Large intestine (tissue), 3 donors: ENCODE measurements at regions not wholly inside any gene's neighbourhood (a gene's known extent, or its start where the extent isn't known, plus 50 kb on each side); places are given as distances from the start of the nearest gene placed in this dataset.

Source experiments
- DNase-seq, 2 donors: peaks; one replicate each; pipeline versions ENCODE4 v3.0.0 to v3.0.0-alpha.2; 2013
- H3K27ac ChIP-seq: one replicate; pipeline ENCODE4 v1.5.1; 2013; ENCODE audit warnings: low read length
- H3K27me3 ChIP-seq: 2 replicates; pipeline ENCODE4 v1.6.1; 2013; ENCODE audit warnings: low read length; ENCODE audit not compliant: control insufficient read depth, insufficient read depth
- H3K36me3 ChIP-seq: 2 replicates; pipeline ENCODE4 v1.6.1; 2013; ENCODE audit warnings: low read length; ENCODE audit not compliant: control insufficient read depth, insufficient read depth
- H3K4me1 ChIP-seq: one replicate; pipeline ENCODE4 v1.6.1; 2013; ENCODE audit warnings: low read length; ENCODE audit not compliant: control insufficient read depth, insufficient read depth
- H3K4me3 ChIP-seq: one replicate; pipeline ENCODE4 v1.5.1; 2013; ENCODE audit warnings: low read length
- H3K9me3 ChIP-seq: one replicate; pipeline ENCODE4 v1.6.1; 2013; ENCODE audit warnings: mild to moderate bottlenecking, low read depth, low read length, moderate library complexity; ENCODE audit not compliant: control insufficient read depth
- WGBS: methylation state at CpG from one replicate; pipeline ENCODE4 v1.1.5; 2013; ENCODE audit warnings: low lambda C conversion rate; ENCODE audit not compliant: insufficient coverage; 5-methylcytosine and 5-hydroxymethylcytosine counted together

GRCh38 chr10:80741278-80741677, 203.6 kb downstream of the SH2D4B start:
- Histone ChIP-seq H3K4me1 (no peaks in the 10 kb centered on the region), H3K9me3 (no peaks in the 10 kb centered on the region), H3K27ac (no peak overlapping the region), H3K27me3 (no peaks in the 10 kb centered on the region), H3K36me3 (no peaks in the 10 kb centered on the region), H3K4me3 (no peak overlapping the region)
- 83% methylated on average over 1 of the region's 2 CpGs for WGBS
- DNase-seq, result no peak

DNA sequence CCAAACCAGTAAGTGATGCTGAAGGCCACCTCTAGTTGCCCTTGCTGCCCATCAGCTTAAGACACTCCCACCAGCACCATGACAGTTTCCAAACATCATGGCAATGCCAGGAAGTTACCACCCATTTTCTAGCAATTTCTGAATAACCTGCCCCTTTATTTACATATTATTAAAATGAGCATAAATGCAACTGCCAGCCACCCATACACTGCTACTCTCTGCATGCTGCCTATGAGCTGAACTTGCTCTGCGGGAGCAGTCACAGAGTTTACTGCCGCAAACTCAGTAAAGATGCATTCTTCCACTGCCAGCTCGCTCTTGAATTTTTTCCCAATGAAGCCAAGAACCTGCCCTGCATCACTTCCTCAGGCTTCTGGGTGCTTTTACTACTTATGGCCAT, 212.6 kb downstream of the SH2D4B start:
- DNase-seq, result no peak
- no peaks in the 10 kb centered on the region for H3K36me3 ChIP-seq
- H3K27ac ChIP-seq, result no peak overlapping the region
- no CpG with 5 or more reads among the region's 3 CpGs for WGBS
- H3K4me3 ChIP-seq, result no peak overlapping the region
- H3K4me1 ChIP-seq, result no peaks in the 10 kb centered on the region
- H3K27me3 ChIP-seq, result no peaks in the 10 kb centered on the region
- H3K9me3 ChIP-seq, result no peaks in the 10 kb centered on the region

GRCh38 chr10:80751940-80752339, 214.2 kb downstream of the SH2D4B start:
- DNase-seq, result no peak
- Histone ChIP-seq H3K36me3 (no peaks in the 10 kb centered on the region), H3K9me3 (no peaks in the 10 kb centered on the region), H3K27ac (no peak overlapping the region), H3K4me1 (no peaks in the 10 kb centered on the region), H3K4me3 (no peak overlapping the region), H3K27me3 (no peaks in the 10 kb centered on the region)
- 100% methylated on average over 1 of the region's 1 CpG for WGBS

GRCh38 chr10:80753612-80754011, 215.9 kb downstream of the SH2D4B start:
- no peak for DNase-seq
- Histone ChIP-seq H3K27ac (no peak overlapping the region), H3K36me3 (no peaks in the 10 kb centered on the region), H3K4me3 (no peak overlapping the region), H3K4me1 (no peaks in the 10 kb centered on the region), H3K27me3 (no peaks in the 10 kb centered on the region), H3K9me3 (no peaks in the 10 kb centered on the region)
- 40% methylated on average over 1 of the region's 1 CpG for WGBS

GRCh38 chr10:80755893-80756292, 218.2 kb downstream of the SH2D4B start:
- Histone ChIP-seq H3K4me1 (no peaks in the 10 kb centered on the region), H3K4me3 (no peak overlapping the region), H3K27ac (no peak overlapping the region), H3K9me3 (no peaks in the 10 kb centered on the region), H3K36me3 (no peaks in the 10 kb centered on the region), H3K27me3 (no peaks in the 10 kb centered on the region)
- no CpG with 5 or more reads among the region's 2 CpGs for WGBS
- no peak for DNase-seq

DNA sequence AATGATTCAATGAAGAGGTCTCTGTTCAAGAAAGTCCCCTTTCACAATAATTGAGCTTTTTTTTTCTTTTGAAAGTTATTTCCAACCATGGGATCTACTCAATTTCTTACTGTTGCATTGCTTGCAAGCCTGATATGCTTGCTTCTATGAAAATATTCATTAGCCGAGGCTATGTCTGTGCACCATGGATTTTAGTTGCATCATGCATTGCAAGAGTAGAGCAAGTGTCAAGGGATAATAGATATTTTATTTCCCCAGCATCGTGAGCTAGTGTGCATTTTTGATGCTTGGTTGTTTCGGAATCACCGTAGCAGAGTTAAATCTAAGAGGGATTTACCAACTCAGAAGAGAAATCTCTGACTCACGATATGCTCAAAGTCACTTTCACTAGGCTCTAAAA, 222.0 kb downstream of the SH2D4B start:
- Histone ChIP-seq H3K4me1 (no peaks in the 10 kb centered on the region), H3K27me3 (no peaks in the 10 kb centered on the region), H3K36me3 (no peaks in the 10 kb centered on the region), H3K9me3 (no peaks in the 10 kb centered on the region), H3K4me3 (no peak overlapping the region), H3K27ac (no peak overlapping the region)
- WGBS, result 100% methylated on average over 1 of the region's 5 CpGs
- DNase-seq, result no peak

DNA sequence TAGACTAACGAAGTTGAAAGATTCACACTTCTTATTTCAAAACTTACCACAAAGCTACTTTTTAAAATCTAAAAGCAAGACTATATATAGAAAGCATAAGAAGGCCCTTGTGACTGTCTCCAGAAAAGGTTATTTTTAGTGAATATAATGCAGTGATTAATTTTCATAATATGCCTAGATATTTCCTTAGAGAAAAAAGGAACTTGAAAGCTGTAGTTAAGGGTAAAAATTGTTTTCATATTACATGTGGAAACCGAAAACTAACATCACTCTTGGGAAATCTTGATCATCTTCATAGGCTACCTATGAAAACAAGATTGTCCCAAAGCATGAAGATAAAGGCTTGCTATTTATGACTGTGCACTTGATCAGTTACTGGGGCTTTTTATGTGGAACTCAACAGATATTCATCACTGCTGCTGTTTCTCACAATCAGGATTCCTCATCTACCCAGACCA, 223.2 kb downstream of the SH2D4B start:
- 50% methylated on average over 1 of the region's 2 CpGs for WGBS
- no peaks in the 10 kb centered on the region for H3K27me3 ChIP-seq
- no peak for DNase-seq
- no peaks in the 10 kb centered on the region for H3K36me3 ChIP-seq
- H3K9me3 ChIP-seq, result no peaks in the 10 kb centered on the region
- no peak overlapping the region for H3K4me3 ChIP-seq
- no peaks in the 10 kb centered on the region for H3K4me1 ChIP-seq
- no peak overlapping the region for H3K27ac ChIP-seq

DNA sequence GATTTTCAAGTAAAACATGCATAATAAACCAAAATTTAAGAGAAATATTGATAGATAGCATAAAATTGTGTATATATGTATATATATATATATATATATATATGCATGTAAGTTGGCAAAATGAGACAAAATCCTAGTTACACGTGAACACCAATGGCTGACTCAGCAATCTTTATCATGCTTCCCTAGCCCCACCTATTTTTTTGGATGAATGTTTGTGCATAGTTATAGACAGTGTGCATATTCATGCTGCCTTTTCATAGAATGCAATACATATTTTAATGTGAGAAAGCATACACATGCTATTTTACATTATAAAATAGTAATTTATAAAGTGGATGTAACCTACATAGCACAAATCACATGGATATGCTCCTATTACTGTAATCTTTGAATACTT, 230.3 kb downstream of the SH2D4B start:
- Histone ChIP-seq H3K36me3 (no peaks in the 10 kb centered on the region), H3K27ac (no peak overlapping the region), H3K4me3 (no peak overlapping the region), H3K27me3 (no peaks in the 10 kb centered on the region), H3K9me3 (no peaks in the 10 kb centered on the region), H3K4me1 (no peaks in the 10 kb centered on the region)
- no CpG with 5 or more reads among the region's 1 CpG for WGBS
- DNase-seq, result no peak

DNA sequence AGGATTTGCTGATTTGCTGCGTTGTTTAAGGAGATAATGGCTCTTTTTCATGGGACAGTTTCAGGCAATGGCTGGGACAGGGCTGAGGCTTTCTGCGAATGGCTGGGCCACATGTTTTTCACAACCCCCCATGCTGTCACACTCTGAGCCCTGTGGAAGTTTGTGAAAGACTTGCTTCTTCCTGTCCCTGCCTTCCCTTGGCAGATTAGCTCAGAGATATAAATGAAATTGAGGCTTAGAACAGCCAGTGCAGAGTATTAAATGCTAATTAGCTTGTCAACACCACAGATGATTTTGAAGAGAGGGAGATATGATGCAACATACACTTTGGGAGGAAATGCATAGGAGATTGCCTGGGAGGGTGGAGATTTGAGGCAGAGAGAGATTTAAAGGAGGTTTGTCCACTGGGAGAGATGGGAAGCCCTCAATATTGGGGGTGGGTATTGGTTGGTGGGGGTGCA, 232.0 kb downstream of the SH2D4B start:
- H3K4me3 ChIP-seq, result no peak overlapping the region
- H3K27me3 ChIP-seq, result no peaks in the 10 kb centered on the region
- no peaks in the 10 kb centered on the region for H3K36me3 ChIP-seq
- DNase-seq, result no peak
- H3K27ac ChIP-seq, result no peak overlapping the region
- H3K4me1 ChIP-seq, result no peaks in the 10 kb centered on the region
- H3K9me3 ChIP-seq, result no peaks in the 10 kb centered on the region
- no CpG with 5 or more reads among the region's 2 CpGs for WGBS

- WGBS, result 34% methylated on average over 2 of the region's 2 CpGs
Observed at GRCh38 chr10:80770239-80770638, 232.5 kb downstream of the SH2D4B start.

GRCh38 chr10:80771285-80771684, 233.6 kb downstream of the SH2D4B start:
- Histone ChIP-seq H3K4me3 (no peak overlapping the region), H3K27ac (no peak overlapping the region), H3K27me3 (no peaks in the 10 kb centered on the region), H3K36me3 (no peaks in the 10 kb centered on the region), H3K9me3 (no peaks in the 10 kb centered on the region), H3K4me1 (no peaks in the 10 kb centered on the region)
- DNase-seq, result no peak
- WGBS, result no CpG with 5 or more reads among the region's 1 CpG

More at GRCh38 chr10:80770239-80770638, 232.5 kb downstream of the SH2D4B start:
- Histone ChIP-seq H3K9me3 (no peaks in the 10 kb centered on the region), H3K36me3 (no peaks in the 10 kb centered on the region), H3K4me3 (no peak overlapping the region), H3K4me1 (no peaks in the 10 kb centered on the region), H3K27ac (no peak overlapping the region), H3K27me3 (no peaks in the 10 kb centered on the region)
- DNase-seq, result no peak
